Prostate gland (tissue), 2 donors: ENCODE measurements at regions not wholly inside any gene's neighbourhood (a gene's known extent, or its start where the extent isn't known, plus 50 kb on each side); places are given as distances from the start of the nearest gene placed in this dataset.

ENCODE experiments used
- POLR2AphosphoS5 ChIP-seq: sonication (generic); formaldehyde crosslinking; IDR thresholded peaks from one replicate; pipeline ENCODE4 v1.6.1; 2017; ENCODE audit warnings: antibody characterized with exemption
- TF ChIP-seq, protein P1 (sequence below), 4 experiments: fragments of 200-600 bp in 2 of 4; fragments of 450-650 bp in 2 of 4; sonication (generic) in 2 of 4; IDR thresholded peaks; 1 replicate in 3 of 4; 2 replicates in 1 of 4; pipeline ENCODE4 v1.5.1; 2016 to 2019; ENCODE audit warnings: antibody characterized with exemption in 4 of 4, mild to moderate bottlenecking in 2 of 4, moderate library complexity in 2 of 4

- TF ChIP-seq, protein P1, sequence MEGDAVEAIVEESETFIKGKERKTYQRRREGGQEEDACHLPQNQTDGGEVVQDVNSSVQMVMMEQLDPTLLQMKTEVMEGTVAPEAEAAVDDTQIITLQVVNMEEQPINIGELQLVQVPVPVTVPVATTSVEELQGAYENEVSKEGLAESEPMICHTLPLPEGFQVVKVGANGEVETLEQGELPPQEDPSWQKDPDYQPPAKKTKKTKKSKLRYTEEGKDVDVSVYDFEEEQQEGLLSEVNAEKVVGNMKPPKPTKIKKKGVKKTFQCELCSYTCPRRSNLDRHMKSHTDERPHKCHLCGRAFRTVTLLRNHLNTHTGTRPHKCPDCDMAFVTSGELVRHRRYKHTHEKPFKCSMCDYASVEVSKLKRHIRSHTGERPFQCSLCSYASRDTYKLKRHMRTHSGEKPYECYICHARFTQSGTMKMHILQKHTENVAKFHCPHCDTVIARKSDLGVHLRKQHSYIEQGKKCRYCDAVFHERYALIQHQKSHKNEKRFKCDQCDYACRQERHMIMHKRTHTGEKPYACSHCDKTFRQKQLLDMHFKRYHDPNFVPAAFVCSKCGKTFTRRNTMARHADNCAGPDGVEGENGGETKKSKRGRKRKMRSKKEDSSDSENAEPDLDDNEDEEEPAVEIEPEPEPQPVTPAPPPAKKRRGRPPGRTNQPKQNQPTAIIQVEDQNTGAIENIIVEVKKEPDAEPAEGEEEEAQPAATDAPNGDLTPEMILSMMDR (IDR thresholded peaks at IDR 0.05), result no peak
- TF ChIP-seq POLR2AphosphoS5, result no peak
Measured at GRCh38 chr5:82858151-82859025, 218.8 kb downstream of the TMEM167A start.
